Peyer's patch (tissue), 4 donors: ENCODE measurements at regions not wholly inside any gene's neighbourhood (a gene's known extent, or its start where the extent isn't known, plus 50 kb on each side); places are given as distances from the start of the nearest gene placed in this dataset.

Experiments
- CTCF ChIP-seq, 6 experiments: fragments of 450-650 bp in 4 of 6; fragments of 200-600 bp in 2 of 6; sonication (generic) in 1 of 6; IDR thresholded peaks; one replicate each; pipeline ENCODE4 v1.5.1; 2017 to 2019; ENCODE audit warnings: antibody characterized with exemption in 6 of 6, mild to moderate bottlenecking in 3 of 6, moderate library complexity in 1 of 6
- POLR2A ChIP-seq, 2 donors: fragments of 450-650 bp; IDR thresholded peaks; one replicate each; pipeline ENCODE4 v1.5.1; 2017; ENCODE audit warnings: antibody characterized with exemption in 2 of 2, mild to moderate bottlenecking in 2 of 2, moderate library complexity in 2 of 2

DNA sequence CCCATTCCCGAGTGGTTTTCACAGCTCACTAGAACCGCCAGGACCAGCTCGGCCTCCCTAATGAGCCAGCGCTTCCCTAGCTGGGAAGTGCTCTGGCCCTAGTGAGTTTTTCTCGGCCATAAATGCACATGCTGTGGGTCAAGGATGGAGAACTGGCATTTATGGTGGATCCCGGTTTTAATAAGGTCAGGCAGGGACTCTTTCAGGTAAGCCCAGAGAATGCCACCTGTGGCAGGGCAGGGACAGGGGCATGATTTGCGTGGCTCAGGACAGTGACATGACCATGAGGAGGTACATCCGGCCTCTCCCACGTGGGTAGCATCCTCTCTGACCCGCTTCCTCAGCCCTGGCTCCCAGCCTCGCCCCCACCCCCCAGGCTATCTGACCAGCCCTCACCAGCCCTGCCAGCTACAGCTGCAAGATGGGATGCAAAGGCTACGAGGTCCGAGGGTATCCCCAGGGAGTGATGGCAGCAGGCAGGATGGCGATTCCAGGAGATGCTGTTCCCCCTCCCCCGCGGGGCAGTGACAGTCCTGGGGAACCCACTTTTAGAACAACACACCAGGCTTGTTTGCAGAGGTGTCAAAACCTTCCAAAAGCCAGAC, 60.3 kb upstream of the ADAMTS2 start:
- TF ChIP-seq CTCF (IDR thresholded peaks at IDR 0.05): no peak
- TF ChIP-seq POLR2A (IDR thresholded peaks at IDR 0.05): no peak
